OCI-LY7 (cell line): ENCODE measurements at regions not wholly inside any gene's neighbourhood (a gene's known extent, or its start where the extent isn't known, plus 50 kb on each side); places are given as distances from the start of the nearest gene placed in this dataset.

ENCODE experiments used
- EZH2phosphoT487 ChIP-seq: fragments of 200-600 bp; sonication (generic); IDR thresholded peaks from 2 replicates; pipeline ENCODE4 v1.6.1; 2018; ENCODE audit warnings: low read depth, borderline replicate concordance, mild to moderate bottlenecking, mixed run types, antibody characterized with exemption, low read length, moderate library complexity, mixed read lengths
- TF ChIP-seq, protein P1 (sequence below): fragments of 200-600 bp; sonication (generic); conservative IDR thresholded peaks from 2 replicates; pipeline ENCODE4 v1.5.1; 2014; ENCODE audit warnings: mild to moderate bottlenecking, antibody characterized with exemption, low read length, moderate library complexity, mixed read lengths

GRCh38 chr3:192039593-192039992, 578.6 kb downstream of the PYDC2 start:
- no peak for TF ChIP-seq EZH2phosphoT487
- TF ChIP-seq, protein P1, sequence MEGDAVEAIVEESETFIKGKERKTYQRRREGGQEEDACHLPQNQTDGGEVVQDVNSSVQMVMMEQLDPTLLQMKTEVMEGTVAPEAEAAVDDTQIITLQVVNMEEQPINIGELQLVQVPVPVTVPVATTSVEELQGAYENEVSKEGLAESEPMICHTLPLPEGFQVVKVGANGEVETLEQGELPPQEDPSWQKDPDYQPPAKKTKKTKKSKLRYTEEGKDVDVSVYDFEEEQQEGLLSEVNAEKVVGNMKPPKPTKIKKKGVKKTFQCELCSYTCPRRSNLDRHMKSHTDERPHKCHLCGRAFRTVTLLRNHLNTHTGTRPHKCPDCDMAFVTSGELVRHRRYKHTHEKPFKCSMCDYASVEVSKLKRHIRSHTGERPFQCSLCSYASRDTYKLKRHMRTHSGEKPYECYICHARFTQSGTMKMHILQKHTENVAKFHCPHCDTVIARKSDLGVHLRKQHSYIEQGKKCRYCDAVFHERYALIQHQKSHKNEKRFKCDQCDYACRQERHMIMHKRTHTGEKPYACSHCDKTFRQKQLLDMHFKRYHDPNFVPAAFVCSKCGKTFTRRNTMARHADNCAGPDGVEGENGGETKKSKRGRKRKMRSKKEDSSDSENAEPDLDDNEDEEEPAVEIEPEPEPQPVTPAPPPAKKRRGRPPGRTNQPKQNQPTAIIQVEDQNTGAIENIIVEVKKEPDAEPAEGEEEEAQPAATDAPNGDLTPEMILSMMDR = no peak
